K562 (cell line): ENCODE measurements at regions not wholly inside any gene's neighbourhood (a gene's known extent, or its start where the extent isn't known, plus 50 kb on each side); places are given as distances from the start of the nearest gene placed in this dataset.

Source experiments
- ATAC-seq: fragments of 200-7000 bp; cut with Tn5 transposase; 3 replicates; pipeline ENCODE4 v1.9.1; 2020; ENCODE audit warnings: moderate library complexity
- BruUV-seq: library from RNA; stranded (reverse); fragments of 400-500 nt; replicated peaks from 2 replicates; lab custom pipeline; 2021; lab: Mats Ljungman, UMichigan
- CTCF ChIA-PET: fragments of 300-600 bp; formaldehyde crosslinking; extraction: SDS; loops from one replicate; lab custom pipeline; 2021; ENCODE audit warnings: low intra/inter-chr PET ratio; lab: Yijun Ruan, JAX
- POLR2A ChIA-PET: fragments of 300-600, 350-650 bp; sonication (Branson Sonifier 250); formaldehyde crosslinking; extraction: SDS; loops from one replicate; lab custom pipeline; 2021; ENCODE audit warnings: antibody characterized with exemption, inconsistent platforms; lab: Yijun Ruan, JAX
- DNase-seq, 4 experiments: peaks; one replicate each; pipeline versions ENCODE4 v3.0.0 to v3.0.0-alpha.2; 2011 to 2018; ENCODE audit warnings: low spot score in 3 of 4, mixed read lengths in 3 of 4; ENCODE audit errors: extremely low read depth in 1 of 4
- FAIRE-seq: peaks from 2 replicates; lab custom pipeline; 2011; peaks lifted over from hg19 to GRCh38; lab: Jason Lieb, UNC
- H2AFZ ChIP-seq: 2 replicates; pipeline ENCODE4 v1.6.0; 2011; ENCODE audit warnings: low read depth, low read length, control low read depth, inconsistent platforms
- H3K27ac ChIP-seq: fragments of 200-600 bp; 3 replicates; pipeline ENCODE4 v1.8.0; 2011; ENCODE audit warnings: low read depth, mild to moderate bottlenecking, control low read depth, inconsistent platforms, low read length, moderate library complexity, mixed read lengths; ENCODE audit errors: extremely low read depth
- H3K27me3 ChIP-seq, 2 experiments: fragments of 300-600 bp in 1 of 2; 2 replicates in 1 of 2; 3 replicates in 1 of 2; pipeline versions ENCODE4 v1.6.0 to v1.8.0; 2011; ENCODE audit warnings: inconsistent platforms in 2 of 2, low read length in 2 of 2, mild to moderate bottlenecking in 1 of 2, mixed read lengths in 1 of 2, moderate library complexity in 1 of 2; ENCODE audit not compliant: control insufficient read depth in 2 of 2, insufficient read depth in 2 of 2
- H3K36me3 ChIP-seq: fragments of 300-600 bp; 3 replicates; pipeline ENCODE4 v1.8.0; 2011; ENCODE audit warnings: mild to moderate bottlenecking, low read length, inconsistent platforms; ENCODE audit not compliant: control insufficient read depth, insufficient read depth
- H3K4me1 ChIP-seq, 2 experiments: fragments of 200-600 bp in 1 of 2; replicated peaks in 1 of 2; 2 replicates in 1 of 2; 3 replicates in 1 of 2; pipeline versions ENCODE4 v1.5.1 to v1.8.0; 2011; ENCODE audit warnings: inconsistent platforms in 2 of 2, low read length in 2 of 2, mild to moderate bottlenecking in 1 of 2, mixed read lengths in 1 of 2, moderate library complexity in 1 of 2; ENCODE audit not compliant: control insufficient read depth in 2 of 2, insufficient read depth in 2 of 2
- H3K4me2 ChIP-seq: 2 replicates; pipeline ENCODE4 v1.6.1; 2011; ENCODE audit warnings: low read length, control low read depth, inconsistent platforms, mixed read lengths; ENCODE audit not compliant: insufficient read depth
- H3K4me3 ChIP-seq: fragments of 200-600 bp; sonication (generic), shearing (Covaris generic); 2 replicates; pipeline ENCODE4 v1.5.1; 2016; ENCODE audit warnings: control low read depth, inconsistent platforms
- H3K79me2 ChIP-seq: fragments of 200-600 bp; 3 replicates; pipeline ENCODE4 v1.8.0; 2011; ENCODE audit warnings: low read length, inconsistent platforms; ENCODE audit not compliant: control insufficient read depth, insufficient read depth
- H3K9ac ChIP-seq, 2 experiments: 2 replicates each; pipeline versions ENCODE4 v1.6.0 to v1.6.1; 2011; ENCODE audit warnings: low read depth in 2 of 2, low read length in 2 of 2, control low read depth in 1 of 2, inconsistent platforms in 1 of 2, mild to moderate bottlenecking in 1 of 2, mixed read lengths in 1 of 2; ENCODE audit not compliant: insufficient read depth in 1 of 2
- H3K9me1 ChIP-seq: one replicate; pipeline ENCODE4 v1.6.0; 2011; ENCODE audit warnings: inconsistent platforms, mild to moderate bottlenecking, low read length, moderate library complexity; ENCODE audit not compliant: control insufficient read depth, insufficient read depth
- H3K9me3 ChIP-seq: replicated peaks from 2 replicates; pipeline ENCODE4 v1.5.1; 2011; ENCODE audit warnings: low read depth, low read length, inconsistent platforms; ENCODE audit not compliant: control insufficient read depth, insufficient read depth
- H4K20me1 ChIP-seq: replicated peaks from 2 replicates; pipeline ENCODE4 v1.6.1; 2011; ENCODE audit warnings: low read length, inconsistent platforms, mixed read lengths; ENCODE audit not compliant: control insufficient read depth, insufficient read depth
- BRF1 ChIP-seq: IDR thresholded peaks from 3 replicates; pipeline ENCODE4 v1.6.1; 2011; ENCODE audit warnings: borderline replicate concordance, mild to moderate bottlenecking; ENCODE audit not compliant: insufficient read length; ENCODE audit errors: extremely low read depth
- FIP1L1 ChIP-seq: fragments of 200-400 bp; formaldehyde crosslinking; IDR thresholded peaks from 2 replicates; pipeline ENCODE4 v1.6.1; 2018; ENCODE audit warnings: mild to moderate bottlenecking, low read depth, low read length; ENCODE audit not compliant: poor library complexity, severe bottlenecking
- FUS ChIP-seq: fragments of 200-400 bp; formaldehyde crosslinking; optimal IDR thresholded peaks from 2 replicates; pipeline ENCODE3; 2017; ENCODE audit warnings: low read depth, low read length
- GABPB2 ChIP-seq: fragments of 250-450 bp; sonication (Bioruptor Pico); conservative IDR thresholded peaks from 2 replicates; pipeline ENCODE4 v1.5.1; 2021; ENCODE audit warnings: mild to moderate bottlenecking
- GMEB1 ChIP-seq: fragments of 250-450 bp; sonication (Bioruptor Pico); IDR thresholded peaks from 2 replicates; pipeline ENCODE4 v1.4.0; 2020; ENCODE audit warnings: mild to moderate bottlenecking
- GTF2E2 ChIP-seq: fragments of 200-800 bp; sonication (Bioruptor generic); IDR thresholded peaks from 2 replicates; pipeline ENCODE4 v1.6.1; 2016; ENCODE audit warnings: missing genetic modification characterization, missing compliant biosample characterization
- KAT7 ChIP-seq: sonication (generic); formaldehyde crosslinking; IDR thresholded peaks from 2 replicates; pipeline ENCODE4 v1.8.0; 2022; ENCODE audit warnings: missing genetic modification reagents, mild to moderate bottlenecking, borderline replicate concordance
- NFIC ChIP-seq: fragments of 450-650 bp; IDR thresholded peaks from 2 replicates; pipeline ENCODE4 v1.6.1; 2017; ENCODE audit warnings: mild to moderate bottlenecking, inconsistent platforms
- SMARCB1 ChIP-seq: IDR thresholded peaks from 2 replicates; pipeline ENCODE4 v1.6.1; 2011; ENCODE audit warnings: improper control_type of control experiment, low read depth; ENCODE audit not compliant: insufficient read length
- ZNF717 ChIP-seq: fragments of 250-450 bp; sonication (Bioruptor Pico); IDR thresholded peaks from 2 replicates; pipeline ENCODE4 v1.5.0; 2021
- WGBS: fragments of 100-300 bp; shearing (Covaris generic); methylation state at CpG from one replicate; pipeline ENCODE4 v1.1.6; 2016; ENCODE audit warnings: low coverage, mixed read lengths; ENCODE audit not compliant: insufficient coverage; ENCODE audit errors: missing lambda C conversion rate; 5-methylcytosine and 5-hydroxymethylcytosine counted together
- in situ Hi-C: fragments of 300-500 bp; cut with MboI; formaldehyde crosslinking; loops from 4 replicates; pipeline ENCODE4 v1.15.0; 2018; ENCODE audit warnings: inconsistent platforms, mixed read lengths
- intact Hi-C: fragments of 100-400 bp; cut with micrococcal nuclease; formaldehyde crosslinking; loops from 2 replicates; pipeline ENCODE4 v1.14.2; 2022

DNA sequence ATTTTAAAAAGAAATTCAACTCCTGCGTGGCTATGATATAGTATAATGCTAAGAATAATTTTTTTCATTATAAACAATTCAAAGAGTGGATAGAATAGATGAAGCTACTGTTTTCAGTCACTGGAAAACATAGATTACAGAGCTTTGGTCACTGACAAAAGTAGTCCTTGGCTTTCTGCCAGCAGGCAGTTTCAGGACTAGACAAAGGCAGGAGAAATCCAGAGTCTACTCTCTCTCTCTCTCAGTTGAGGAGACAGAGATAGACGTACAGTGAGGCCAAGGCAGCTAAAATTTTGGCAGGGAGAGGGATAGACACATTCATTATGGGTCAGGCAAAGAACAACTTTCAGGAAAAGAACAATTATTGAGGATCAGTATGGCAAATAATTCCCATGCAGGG lies 491.4 kb upstream of the CRIM1 start:
- no peaks in the 10 kb centered on the region for H3K79me2 ChIP-seq
- no peak overlapping the region for H2AFZ ChIP-seq
- H3K36me3 ChIP-seq = no peaks in the 10 kb centered on the region
- no peak overlapping the region for H3K27ac ChIP-seq
- intact Hi-C loops (no loop called here), in situ Hi-C loops (no loop called here)
- CTCF ChIA-PET = no interaction called here
- WGBS = 0% methylated on average over 2 of the region's 2 CpGs
- no peaks in the 10 kb centered on the region for H3K9me1 ChIP-seq
- no peaks in the 10 kb centered on the region for H3K27me3 ChIP-seq
- FAIRE-seq (no peak), DNase-seq (no peak), ATAC-seq (no peak)
- no TSS peak for BruUV-seq
- H3K4me1 ChIP-seq = no peaks in the 10 kb centered on the region
- POLR2A ChIA-PET = no interaction called here
- TF ChIP-seq GABPB2 (CRISPR knock-in tag) = no peak
- no peak for TF ChIP-seq SMARCB1
- TF ChIP-seq GMEB1 (CRISPR knock-in tag) = no peak
- no peak for TF ChIP-seq ZNF717 (CRISPR knock-in tag)
- TF ChIP-seq NFIC = peak; percentile 23; the same call in 1 of the 2 replicates
- no peak for TF ChIP-seq FUS
- no peaks in the 10 kb centered on the region for H3K9me3 ChIP-seq
- no peak overlapping the region for H3K4me3 ChIP-seq
- H3K4me2 ChIP-seq = no peak overlapping the region
- no peak overlapping the region for H3K9ac ChIP-seq
- H4K20me1 ChIP-seq = no peaks in the 10 kb centered on the region

- Histone ChIP-seq H4K20me1 (no peaks in the 10 kb centered on the region), H3K27me3 (no peaks in the 10 kb centered on the region), H3K79me2 (no peaks in the 10 kb centered on the region), H3K9me1 (no peaks in the 10 kb centered on the region), H3K4me3 (no peak overlapping the region), H3K9me3 (no peaks in the 10 kb centered on the region), H3K27ac (no peak overlapping the region), H3K9ac (no peak overlapping the region), H3K4me1 (no peaks in the 10 kb centered on the region), H3K4me2 (no peak overlapping the region), H3K36me3 (no peaks in the 10 kb centered on the region), H2AFZ (no peak overlapping the region)
- no peak for FAIRE-seq
- ATAC-seq = no peak
- BruUV-seq = no TSS peak
- no peak for DNase-seq
- intact Hi-C loops = no loop called here
- ChIA-PET POLR2A (no interaction called here), CTCF (no interaction called here)
- TF ChIP-seq GTF2E2 (tag) (no peak), FIP1L1 (no peak), KAT7 (CRISPR knock-in tag) (no peak), BRF1 (no peak)
- in situ Hi-C loops = no loop called here
- 0% methylated on average over 1 of the region's 1 CpG for WGBS
These were observed 497.4 kb upstream of the CRIM1 start for GRCh38 chr2:35858216-35858615.
